NCI-H146 (cell line): ENCODE measurements at regions not wholly inside any gene's neighbourhood (a gene's known extent, or its start where the extent isn't known, plus 50 kb on each side); places are given as distances from the start of the nearest gene placed in this dataset.

Experiments
- DNase-seq: peaks from one replicate; lab custom pipeline; 2025; lab: John Stamatoyannopoulos, UW

GRCh38 chrX:38856670-38857265 is 55.5 kb downstream of the MID1IP1 start:
- no peak for DNase-seq

GRCh38 chrX:38857736-38858523 is 56.7 kb downstream of the MID1IP1 start:
- DNase-seq = peak; percentile 4

GRCh38 chrX:38859602-38860001 is 58.3 kb downstream of the MID1IP1 start:
- no peak for DNase-seq

- DNase-seq = no peak
Measured at GRCh38 chrX:38860106-38861013, 59.1 kb downstream of the MID1IP1 start.

GRCh38 chrX:38861489-38861888 is 60.2 kb downstream of the MID1IP1 start:
- no peak for DNase-seq

- no peak for DNase-seq
Measured at GRCh38 chrX:38862100-38862499, 60.8 kb downstream of the MID1IP1 start.

GRCh38 chrX:38864165-38864564 is 62.9 kb downstream of the MID1IP1 start:
- no peak for DNase-seq

GRCh38 chrX:38868321-38868720 is 67.1 kb downstream of the MID1IP1 start:
- no peak for DNase-seq

GRCh38 chrX:38868941-38869401 is 67.7 kb downstream of the MID1IP1 start:
- DNase-seq = peak; percentile 27

- DNase-seq = no peak
Measured at GRCh38 chrX:38870361-38870895, 69.2 kb downstream of the MID1IP1 start.

- DNase-seq = peak; percentile 79
Measured at GRCh38 chrX:38871129-38872029, 70.1 kb downstream of the MID1IP1 start.

GRCh38 chrX:38877366-38877765 is 76.1 kb downstream of the MID1IP1 start:
- DNase-seq = no peak

GRCh38 chrX:38878641-38879340 is 77.5 kb downstream of the MID1IP1 start:
- DNase-seq = no peak

GRCh38 chrX:38879631-38880220 is 78.5 kb downstream of the MID1IP1 start:
- peak; percentile 73 for DNase-seq

- peak; percentile 1 for DNase-seq
Measured at GRCh38 chrX:38880296-38880854, 79.1 kb downstream of the MID1IP1 start.

GRCh38 chrX:38881066-38881465 is 79.8 kb downstream of the MID1IP1 start:
- DNase-seq = no peak

- DNase-seq = no peak
Measured at GRCh38 chrX:38881727-38882126, 80.5 kb downstream of the MID1IP1 start.

- DNase-seq = no peak
Measured at GRCh38 chrX:38882894-38883626, 81.8 kb downstream of the MID1IP1 start.

- DNase-seq = no peak
Measured at GRCh38 chrX:38886112-38886511, 84.9 kb downstream of the MID1IP1 start.
